Nephron progenitor cell (in vitro differentiated cells): ENCODE measurements at regions not wholly inside any gene's neighbourhood (a gene's known extent, or its start where the extent isn't known, plus 50 kb on each side); places are given as distances from the start of the nearest gene placed in this dataset.
"Not testable (repeated sequence)": the region's sequence is repeated elsewhere in the genome, so short reads cannot be mapped to it uniquely, and the experiment has no call there.

Experiments
- DNase-seq: peaks from one replicate; pipeline ENCODE4 v3.0.0; 2021
- H3K27ac Mint-ChIP-seq: 2 replicates; pipeline ENCODE4 v1.8.0; 2021; ENCODE audit warnings: mild to moderate bottlenecking, moderate library complexity, mixed read lengths
- H3K27me3 Mint-ChIP-seq: 2 replicates; pipeline ENCODE4 v1.8.0; 2021; ENCODE audit warnings: mild to moderate bottlenecking, low read depth, mixed read lengths; ENCODE audit not compliant: poor library complexity
- H3K36me3 Mint-ChIP-seq: 2 replicates; pipeline ENCODE4 v1.8.0; 2021; ENCODE audit warnings: low read depth, mixed read lengths
- H3K4me1 Mint-ChIP-seq: 2 replicates; pipeline ENCODE4 v1.8.0; 2021; ENCODE audit warnings: mixed read lengths
- H3K4me3 Mint-ChIP-seq: 2 replicates; pipeline ENCODE4 v1.8.0; 2021; ENCODE audit warnings: mild to moderate bottlenecking, moderate library complexity, mixed read lengths
- H3K9me3 Mint-ChIP-seq: 2 replicates; pipeline ENCODE4 v1.8.0; 2021; ENCODE audit warnings: mild to moderate bottlenecking, moderate library complexity, mixed read lengths
- CTCF ChIP-seq: fragments of 200-600 bp; sonication (generic); IDR thresholded peaks from 2 replicates; pipeline ENCODE4 v1.5.0; 2021; ENCODE audit warnings: antibody characterized with exemption

- H3K27me3 Mint-ChIP-seq: no peaks in the 10 kb centered on the region
- no peak for TF ChIP-seq CTCF
Observed at GRCh38 chr9:102405218-102405867, 589.8 kb upstream of the CYLC2 start.

GRCh38 chr9:102403514-102403913, 591.6 kb upstream of the CYLC2 start:
- no peak for TF ChIP-seq CTCF
- no peak for DNase-seq
- Mint-ChIP-seq H3K9me3 (peaks cover 17% of the 10 kb centered on the region), H3K27me3 (no peaks in the 10 kb centered on the region), H3K4me1 (no peaks in the 10 kb centered on the region), H3K4me3 (no peak overlapping the region), H3K36me3 (no peaks in the 10 kb centered on the region), H3K27ac (no peak overlapping the region)

More at GRCh38 chr9:102405218-102405867, 589.8 kb upstream of the CYLC2 start:
- Mint-ChIP-seq H3K36me3 (no peaks in the 10 kb centered on the region), H3K4me1 (no peaks in the 10 kb centered on the region), H3K4me3 (no peak overlapping the region), H3K27ac (no peak overlapping the region), H3K9me3 (peaks cover 17% of the 10 kb centered on the region)
- DNase-seq: no peak

GRCh38 chr9:102398205-102398604, 596.9 kb upstream of the CYLC2 start:
- no peak for DNase-seq
- Mint-ChIP-seq H3K27me3 (peaks cover 3% of the 10 kb centered on the region), H3K27ac (no peak overlapping the region), H3K36me3 (no peaks in the 10 kb centered on the region), H3K4me1 (no peaks in the 10 kb centered on the region), H3K4me3 (no peak overlapping the region), H3K9me3 (peaks cover 1% of the 10 kb centered on the region)
- no peak for TF ChIP-seq CTCF

- not testable (repeated sequence) for H3K4me1 Mint-ChIP-seq, DNase-seq, H3K9me3 Mint-ChIP-seq, H3K36me3 Mint-ChIP-seq, H3K4me3 Mint-ChIP-seq, H3K27me3 Mint-ChIP-seq, H3K27ac Mint-ChIP-seq
Observed at GRCh38 chr9:102385620-102386019, 609.5 kb upstream of the CYLC2 start.

- no peaks in the 10 kb centered on the region for H3K27me3 Mint-ChIP-seq
- H3K4me1 Mint-ChIP-seq: peaks cover 28% of the 10 kb centered on the region
- DNase-seq: peak; percentile 30
- H3K36me3 Mint-ChIP-seq: no peaks in the 10 kb centered on the region
- peak overlapping the region; percentile 69 for H3K4me3 Mint-ChIP-seq
- no peak for TF ChIP-seq CTCF
- H3K9me3 Mint-ChIP-seq: peaks cover 14% of the 10 kb centered on the region
- peak overlapping the region; percentile 98 for H3K27ac Mint-ChIP-seq
Observed at GRCh38 chr9:102362470-102363132, 624.2 kb upstream of the GRIN3A start.

- no peak for DNase-seq
- Mint-ChIP-seq H3K9me3 (peaks cover 19% of the 10 kb centered on the region), H3K36me3 (no peaks in the 10 kb centered on the region), H3K4me3 (no peak overlapping the region), H3K27me3 (no peaks in the 10 kb centered on the region), H3K27ac (no peak overlapping the region), H3K4me1 (peaks cover 28% of the 10 kb centered on the region)
- TF ChIP-seq CTCF: no peak
Observed at GRCh38 chr9:102360846-102361245, 622.4 kb upstream of the GRIN3A start.
